ENCODE measurements at regions not wholly inside any gene's neighbourhood (a gene's known extent, or its start where the extent isn't known, plus 50 kb on each side); places are given as distances from the start of the nearest gene placed in this dataset.
A peak's percentile ranks its signal among the peaks of the same experiment; 100 is the strongest.

GRCh38 chr20:57092112-57092899 lies 174.1 kb downstream of the BMP7 start:
- TF ChIP-seq CTCF (conservative IDR thresholded peaks at IDR 0.05; ENCODE audit: low read length) (peak; percentile 85), EZH2phosphoT487 (IDR thresholded peaks at IDR 0.05; ENCODE audit: borderline replicate concordance, low read depth, low read length) (no peak)

Measured in OCI-LY7 (cell line).